Thyroid gland (tissue), 4 donors: ENCODE measurements at regions not wholly inside any gene's neighbourhood (a gene's known extent, or its start where the extent isn't known, plus 50 kb on each side); places are given as distances from the start of the nearest gene placed in this dataset.

ENCODE experiments used
- POLR2A ChIP-seq, 2 donors: fragments of 450-650 bp; IDR thresholded peaks; one replicate each; pipeline ENCODE4 v1.6.1; 2017; ENCODE audit warnings: antibody characterized with exemption in 2 of 2, mild to moderate bottlenecking in 2 of 2, moderate library complexity in 1 of 2
- TF ChIP-seq, protein P1 (sequence below), 6 experiments: fragments of 200-600 bp in 3 of 6; fragments of 450-650 bp in 3 of 6; sonication (generic) in 3 of 6; IDR thresholded peaks; one replicate each; pipeline ENCODE4 v1.5.1; 2016 to 2019; ENCODE audit warnings: antibody characterized with exemption in 6 of 6, mild to moderate bottlenecking in 2 of 6, inconsistent platforms in 1 of 6, moderate library complexity in 1 of 6

DNA sequence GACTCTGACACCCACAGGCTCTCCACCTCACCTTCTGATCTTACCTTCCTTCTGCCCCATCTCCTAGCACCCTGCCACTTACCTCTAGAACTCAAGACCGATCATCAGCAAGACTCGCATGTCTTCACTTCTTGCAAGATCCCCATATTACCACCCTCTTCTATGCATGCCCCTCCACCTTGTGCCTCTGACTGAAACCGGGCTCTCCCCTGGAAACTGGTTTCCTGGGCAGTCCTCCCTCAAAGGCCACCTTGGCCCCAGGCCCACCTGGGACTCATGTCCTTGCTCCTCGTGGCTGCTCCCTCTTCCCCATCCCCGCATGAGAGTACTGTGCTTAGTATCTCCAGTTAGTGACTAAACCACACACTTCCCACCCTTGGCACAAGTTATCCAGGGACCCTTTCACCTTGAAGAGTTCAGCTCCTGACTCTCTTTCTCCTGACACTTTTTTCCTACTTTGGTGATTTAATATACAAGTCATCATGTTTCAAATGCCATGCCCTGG lies 136.7 kb downstream of the SPATA19 start:
- TF ChIP-seq, protein P1, sequence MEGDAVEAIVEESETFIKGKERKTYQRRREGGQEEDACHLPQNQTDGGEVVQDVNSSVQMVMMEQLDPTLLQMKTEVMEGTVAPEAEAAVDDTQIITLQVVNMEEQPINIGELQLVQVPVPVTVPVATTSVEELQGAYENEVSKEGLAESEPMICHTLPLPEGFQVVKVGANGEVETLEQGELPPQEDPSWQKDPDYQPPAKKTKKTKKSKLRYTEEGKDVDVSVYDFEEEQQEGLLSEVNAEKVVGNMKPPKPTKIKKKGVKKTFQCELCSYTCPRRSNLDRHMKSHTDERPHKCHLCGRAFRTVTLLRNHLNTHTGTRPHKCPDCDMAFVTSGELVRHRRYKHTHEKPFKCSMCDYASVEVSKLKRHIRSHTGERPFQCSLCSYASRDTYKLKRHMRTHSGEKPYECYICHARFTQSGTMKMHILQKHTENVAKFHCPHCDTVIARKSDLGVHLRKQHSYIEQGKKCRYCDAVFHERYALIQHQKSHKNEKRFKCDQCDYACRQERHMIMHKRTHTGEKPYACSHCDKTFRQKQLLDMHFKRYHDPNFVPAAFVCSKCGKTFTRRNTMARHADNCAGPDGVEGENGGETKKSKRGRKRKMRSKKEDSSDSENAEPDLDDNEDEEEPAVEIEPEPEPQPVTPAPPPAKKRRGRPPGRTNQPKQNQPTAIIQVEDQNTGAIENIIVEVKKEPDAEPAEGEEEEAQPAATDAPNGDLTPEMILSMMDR (IDR thresholded peaks at IDR 0.05) = no peak
- no peak for TF ChIP-seq POLR2A (IDR thresholded peaks at IDR 0.05)
